GM18502 (cell line): ENCODE measurements at regions not wholly inside any gene's neighbourhood (a gene's known extent, or its start where the extent isn't known, plus 50 kb on each side); places are given as distances from the start of the nearest gene placed in this dataset.
A peak's percentile ranks its signal among the peaks of the same experiment; 100 is the strongest.
"Not testable (repeated sequence)": the region's sequence is repeated elsewhere in the genome, so short reads cannot be mapped to it uniquely, and the experiment has no call there.

Source experiments
- ATAC-seq: cut with Tn5 transposase; IDR thresholded peaks from one replicate; pipeline ENCODE4 v1.9.1; 2021; ENCODE audit warnings: mild to moderate bottlenecking; ENCODE audit not compliant: unreplicated experiment, poor library complexity

DNA sequence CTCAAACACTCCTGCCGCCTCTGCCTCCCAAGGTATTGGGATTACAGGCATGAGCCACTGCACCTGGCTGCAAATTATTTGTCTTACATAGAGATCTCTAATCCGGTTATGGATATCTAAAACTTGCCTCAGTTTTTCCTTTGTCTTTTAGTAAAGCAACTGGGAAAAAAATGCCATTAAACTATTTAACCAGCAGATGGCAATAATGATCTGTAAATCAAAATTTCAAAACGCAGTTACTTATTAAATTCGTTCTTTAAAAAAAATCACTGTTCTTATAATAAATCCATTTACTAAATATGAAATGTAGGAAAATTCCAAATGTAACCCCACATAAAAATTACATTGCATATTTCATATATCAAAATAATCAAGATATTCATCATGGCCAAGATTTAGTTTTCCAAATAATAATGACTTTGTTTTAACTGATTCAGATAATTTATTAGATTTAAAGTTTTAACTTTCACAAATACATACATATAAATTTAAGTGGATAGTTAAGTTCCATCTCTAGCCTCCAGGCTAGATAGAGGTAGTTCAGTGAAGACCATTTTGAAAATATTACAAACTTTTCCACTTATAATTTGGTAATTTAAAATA, 125.8 kb downstream of the KBTBD2 start:
- not testable (repeated sequence) for ATAC-seq

DNA sequence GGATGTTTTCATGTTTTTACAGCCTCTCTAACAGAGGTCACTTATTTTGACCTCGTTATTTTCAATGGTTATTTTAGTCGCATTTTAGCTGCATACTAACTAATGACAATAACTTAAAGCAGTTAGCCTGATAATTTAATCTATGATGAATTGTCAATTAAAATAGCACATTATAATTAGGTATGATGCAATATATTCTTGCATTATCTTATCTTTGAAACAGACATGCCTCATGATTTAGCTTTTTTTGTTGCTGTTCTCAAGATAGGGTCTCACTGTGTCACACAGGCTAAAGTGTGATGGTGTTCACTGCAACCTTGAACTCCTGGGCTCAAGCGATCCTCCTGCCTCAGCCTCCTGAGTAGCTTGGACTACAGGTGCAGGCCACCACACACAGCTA, 126.4 kb downstream of the KBTBD2 start:
- ATAC-seq: no peak

DNA sequence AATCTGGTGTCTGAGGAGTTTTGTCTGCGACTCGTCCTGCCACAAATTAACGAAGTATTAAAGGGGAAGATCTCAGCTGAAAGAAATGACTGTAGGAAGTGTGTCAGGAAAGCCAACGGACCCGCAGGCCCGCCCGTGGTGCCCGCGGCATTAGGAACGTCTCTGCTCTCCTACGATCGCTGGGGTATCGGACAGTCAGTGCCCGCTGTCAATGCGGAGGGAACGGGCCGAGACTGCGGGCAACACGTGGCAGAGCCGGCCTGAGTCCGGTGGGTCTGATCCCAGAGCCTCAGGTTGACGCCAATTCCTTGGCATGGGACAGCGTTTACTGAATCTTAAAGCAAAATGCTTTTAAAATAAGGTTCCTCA, 128.7 kb downstream of the KBTBD2 start:
- no peak for ATAC-seq

DNA sequence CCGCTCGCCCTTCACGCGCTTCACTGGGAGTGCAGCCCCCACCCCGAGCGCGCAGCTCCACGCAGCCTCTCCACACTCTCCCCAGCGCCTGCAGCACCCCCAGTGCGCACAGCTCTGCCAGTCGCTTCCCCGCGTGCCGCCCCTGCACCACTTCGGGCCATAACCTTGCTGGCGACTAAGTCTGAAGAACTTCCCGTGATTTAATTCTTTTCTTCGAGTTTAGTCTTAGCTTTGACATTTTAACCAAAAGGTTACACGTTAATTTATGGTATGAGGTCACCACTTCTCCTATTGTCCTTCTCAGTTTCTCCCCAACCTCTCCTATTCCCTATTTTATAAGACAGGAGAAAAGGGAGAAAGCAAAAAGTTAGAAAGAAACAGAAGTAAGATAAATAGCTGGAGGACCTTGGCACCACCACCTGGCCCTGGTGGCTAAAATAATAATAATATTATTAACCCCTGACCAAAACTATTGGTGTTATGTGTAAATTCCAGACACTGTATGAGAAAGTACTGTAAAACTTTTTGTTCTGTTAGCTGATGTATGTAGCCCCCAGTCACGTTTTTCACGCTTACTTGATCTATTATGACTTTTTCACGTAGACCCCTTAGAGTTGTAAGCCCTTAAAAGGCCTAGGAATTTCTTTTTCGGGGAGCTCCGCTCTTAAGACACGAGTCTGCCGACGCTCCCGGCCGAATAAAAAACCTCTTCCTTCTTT, 129.2 kb downstream of the KBTBD2 start:
- not testable (repeated sequence) for ATAC-seq

DNA sequence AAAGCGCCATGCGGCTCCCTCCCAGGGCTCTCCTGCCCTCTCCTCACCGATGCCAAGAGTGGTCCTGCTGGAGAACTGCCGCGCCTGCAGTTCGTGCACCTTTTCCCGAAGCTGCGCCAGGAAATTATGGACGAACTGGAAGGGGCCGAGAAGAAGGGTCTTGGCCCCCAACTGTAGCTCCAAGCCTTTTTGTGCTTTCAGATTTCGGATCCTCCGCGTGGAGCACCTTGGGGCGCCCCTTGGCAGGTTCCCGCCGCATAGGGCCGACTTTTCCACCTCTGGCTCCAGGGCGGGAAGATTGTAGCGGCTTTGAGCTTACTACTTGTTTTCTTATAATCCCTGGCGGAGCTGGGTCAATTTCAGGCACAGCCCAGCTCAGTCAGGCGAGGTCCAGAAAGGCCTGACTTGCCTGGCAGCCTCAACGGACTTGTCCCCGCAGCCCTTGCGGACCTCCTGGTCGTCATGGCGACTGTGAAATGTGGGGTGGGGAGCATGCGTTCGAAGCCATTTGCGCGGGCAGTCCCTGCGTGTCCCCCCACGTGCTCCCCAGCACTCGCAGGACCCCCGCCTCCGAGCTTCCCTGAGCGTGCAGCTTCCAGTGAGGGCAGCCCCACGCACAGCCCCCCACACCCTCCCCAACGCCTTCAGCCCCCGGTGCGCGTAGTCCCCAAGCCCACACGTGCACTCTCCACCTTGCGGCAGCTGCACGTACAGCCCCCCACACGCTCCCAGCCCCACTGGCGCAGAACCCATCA, 129.9 kb downstream of the KBTBD2 start:
- ATAC-seq: no peak

DNA sequence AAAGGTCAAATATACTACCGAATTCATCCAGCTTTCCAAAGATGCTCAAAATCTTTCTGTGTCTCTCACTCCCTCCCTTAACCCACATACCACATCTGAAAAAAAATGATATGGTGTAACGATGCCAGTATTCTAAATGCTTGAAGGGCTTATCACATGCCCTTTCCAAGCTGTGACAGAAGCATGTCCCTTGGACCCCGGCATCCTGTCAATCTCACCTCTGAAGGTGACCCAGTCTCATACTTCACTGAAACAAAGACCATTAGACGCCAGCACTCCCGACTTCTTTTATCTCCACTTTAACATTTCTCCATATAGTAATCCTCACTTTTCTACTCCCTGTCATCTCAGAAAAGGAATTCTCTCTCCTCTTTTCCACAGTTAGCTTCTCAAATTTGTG, 130.8 kb downstream of the KBTBD2 start:
- ATAC-seq: not testable (repeated sequence)

DNA sequence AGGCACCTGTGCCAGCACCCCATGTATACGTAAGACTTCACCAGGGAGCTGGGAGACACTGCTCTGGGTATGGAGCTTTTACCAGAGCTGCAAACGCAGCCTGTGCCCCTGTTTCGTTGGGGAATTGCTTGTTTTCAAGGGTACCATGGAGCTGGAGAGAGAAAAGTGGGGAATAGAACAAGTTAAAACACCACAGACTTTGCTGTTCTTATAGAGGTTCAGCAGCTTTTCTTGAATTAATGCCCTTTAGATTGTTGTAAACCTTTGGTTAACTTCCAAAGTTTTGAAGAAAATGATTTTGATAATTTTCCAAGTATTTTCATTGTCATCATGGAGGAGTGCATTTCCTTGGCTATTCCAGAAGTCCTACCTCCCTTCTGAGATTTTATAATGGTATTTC, 131.7 kb downstream of the KBTBD2 start:
- not testable (repeated sequence) for ATAC-seq

DNA sequence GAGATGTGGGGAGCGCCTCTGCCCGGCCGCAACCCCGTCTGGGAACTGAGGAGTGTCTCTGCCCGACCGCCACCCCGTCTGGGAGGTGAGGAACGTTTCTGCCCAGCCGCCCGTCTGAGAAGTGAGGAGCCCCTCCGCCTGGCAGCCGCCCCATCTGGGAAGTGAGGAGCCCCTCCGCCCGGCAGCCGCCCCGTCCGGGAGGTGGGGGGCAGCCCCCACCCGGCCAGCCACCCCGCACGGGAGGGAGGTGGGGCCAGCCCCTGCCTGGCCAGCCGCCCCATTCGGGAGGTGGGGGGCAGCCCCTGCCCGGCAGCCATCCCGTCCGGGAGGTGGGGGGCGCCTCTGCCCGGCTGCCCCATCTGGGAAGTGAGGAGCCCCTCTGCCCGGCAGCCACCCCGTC, 137.7 kb downstream of the KBTBD2 start:
- ATAC-seq: not testable (repeated sequence)

DNA sequence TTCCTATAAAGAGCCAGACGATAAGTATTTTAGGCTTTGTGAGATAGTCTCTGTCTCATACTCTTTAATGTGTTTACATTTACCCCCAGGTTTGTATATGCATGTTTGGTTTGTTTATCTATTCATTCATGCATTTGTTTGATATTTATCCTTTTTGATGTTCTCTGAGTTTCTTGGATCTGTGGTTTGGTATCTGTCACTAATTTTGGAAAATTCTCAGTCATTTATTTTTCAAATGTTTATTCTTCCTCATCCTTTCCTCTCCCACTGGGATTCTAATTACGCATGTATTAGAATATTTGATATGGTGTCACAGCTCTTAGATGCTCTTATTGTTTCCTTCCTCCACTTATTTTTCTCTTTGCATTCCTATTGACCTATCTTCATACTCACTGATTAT, 143.2 kb downstream of the KBTBD2 start:
- ATAC-seq: not testable (repeated sequence)

DNA sequence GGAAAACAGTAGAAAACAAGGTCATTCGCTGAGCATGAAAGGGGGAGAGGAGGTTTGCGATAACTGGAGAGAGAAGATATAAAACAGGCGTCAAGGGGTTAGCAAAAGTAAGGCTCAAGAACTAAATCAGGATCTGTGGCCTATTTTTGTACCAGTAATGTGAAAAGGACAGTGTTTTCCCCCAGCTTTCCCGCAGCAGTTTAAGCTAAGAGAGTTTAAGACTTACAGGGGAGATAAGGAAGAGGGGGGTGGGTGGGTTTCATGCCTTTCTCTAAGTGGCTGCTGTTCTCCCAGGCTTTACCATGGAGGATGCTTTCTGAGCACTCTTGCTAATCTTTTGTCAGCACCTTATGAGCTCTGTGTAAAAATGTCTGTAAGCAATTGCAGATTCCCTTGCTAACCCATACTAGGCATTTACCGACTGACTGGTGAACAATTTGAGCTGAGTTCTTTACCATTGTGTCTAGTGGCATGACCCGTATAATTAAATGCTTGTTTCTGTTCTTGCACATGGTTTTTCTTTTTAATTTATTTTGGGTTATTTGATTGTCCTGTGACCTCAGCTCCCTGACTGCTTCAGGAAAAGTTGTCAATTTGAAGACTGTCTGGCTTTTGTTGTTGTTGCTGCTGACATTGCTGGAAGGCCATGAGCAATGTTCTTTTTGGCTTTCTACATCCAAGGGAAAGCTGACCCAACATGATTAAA, 144.0 kb downstream of the KBTBD2 start:
- not testable (repeated sequence) for ATAC-seq

DNA sequence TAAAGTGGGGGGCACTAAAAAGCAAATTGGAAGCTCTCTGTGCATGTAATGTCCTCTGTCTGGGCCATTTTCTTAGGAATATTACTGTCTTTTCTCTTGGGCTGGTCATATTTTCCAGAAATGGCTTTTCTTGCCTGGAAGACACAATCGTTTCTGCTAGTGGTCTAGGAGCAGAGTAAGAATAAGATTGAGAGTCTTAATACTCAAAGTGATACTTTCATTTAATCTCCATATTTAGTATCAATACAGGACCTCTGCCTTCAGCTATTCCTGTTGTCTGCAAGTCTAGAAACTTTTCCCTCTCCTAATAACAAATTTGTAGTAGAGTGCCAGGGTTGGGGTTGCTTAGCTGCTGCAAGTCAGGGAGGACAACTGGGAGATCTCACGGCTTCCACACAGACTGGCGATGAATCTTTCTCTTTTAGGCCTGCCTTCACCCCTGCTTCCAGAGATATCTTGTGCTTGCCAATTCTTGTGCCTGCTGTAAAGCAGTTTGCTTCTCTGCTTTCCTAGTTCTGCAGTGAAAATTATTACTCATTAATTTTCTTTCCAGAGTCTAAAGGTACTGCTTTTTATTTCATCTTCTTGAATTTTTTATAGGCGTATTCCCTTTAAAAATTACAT, 149.6 kb downstream of the KBTBD2 start:
- not testable (repeated sequence) for ATAC-seq

DNA sequence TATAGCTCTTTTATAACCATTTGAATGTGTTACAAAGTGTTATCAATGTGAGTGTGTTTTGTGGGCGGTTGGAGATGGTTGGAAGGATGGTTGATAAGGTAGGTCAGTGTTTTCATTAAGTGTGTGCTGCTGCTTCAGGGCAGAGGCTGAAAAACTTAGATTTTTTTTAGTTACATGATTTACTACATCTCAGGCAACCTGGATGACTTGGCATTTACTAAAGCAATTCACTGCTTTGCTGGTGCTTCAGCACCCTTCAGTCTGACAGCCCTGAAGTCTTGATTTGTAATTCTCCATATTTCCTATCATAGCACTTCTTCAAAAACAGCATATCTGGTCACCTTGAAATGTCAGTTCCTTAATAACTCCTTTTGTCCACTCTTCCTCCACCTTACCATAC, 151.8 kb downstream of the KBTBD2 start:
- not testable (repeated sequence) for ATAC-seq

DNA sequence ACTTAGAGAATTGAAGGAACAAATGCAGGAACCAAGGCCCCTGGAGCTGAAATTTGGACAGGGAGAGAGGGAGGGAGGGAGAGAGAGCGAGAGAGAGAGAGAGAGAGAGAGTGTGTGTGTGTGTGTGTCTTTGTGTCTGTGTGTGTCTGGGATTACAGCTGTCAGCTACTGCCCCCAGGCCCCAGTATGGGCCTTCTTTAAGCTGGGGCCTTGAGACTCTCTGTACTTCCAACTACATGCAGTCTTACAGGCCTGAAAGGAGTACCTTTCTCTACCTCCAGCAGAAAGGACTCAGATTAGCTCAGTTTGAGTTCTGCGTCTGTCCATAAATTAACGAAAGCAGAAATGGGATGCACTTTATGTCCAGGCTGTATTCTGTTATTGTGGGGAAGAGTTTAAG, 153.2 kb downstream of the KBTBD2 start:
- ATAC-seq: not testable (repeated sequence)

DNA sequence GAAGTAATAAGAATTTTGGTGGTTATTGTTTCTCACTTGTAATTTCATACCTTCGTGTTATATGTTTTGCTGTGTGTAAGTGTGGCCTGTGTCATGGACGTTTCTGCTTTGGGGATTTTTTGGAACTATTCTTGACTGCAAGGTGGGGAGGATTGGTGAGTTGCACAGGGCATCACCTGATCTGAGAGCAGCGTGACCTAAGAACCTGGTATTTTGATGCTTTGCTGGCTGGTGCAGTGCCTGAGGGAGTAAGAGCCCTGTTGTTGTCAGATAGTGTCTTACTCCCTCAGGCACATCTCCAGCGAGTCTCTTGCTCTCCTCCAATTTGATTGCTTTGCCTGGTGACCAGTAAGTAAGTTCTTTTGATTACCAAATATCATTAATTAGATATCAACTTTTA, 158.8 kb downstream of the KBTBD2 start:
- ATAC-seq: not testable (repeated sequence)

DNA sequence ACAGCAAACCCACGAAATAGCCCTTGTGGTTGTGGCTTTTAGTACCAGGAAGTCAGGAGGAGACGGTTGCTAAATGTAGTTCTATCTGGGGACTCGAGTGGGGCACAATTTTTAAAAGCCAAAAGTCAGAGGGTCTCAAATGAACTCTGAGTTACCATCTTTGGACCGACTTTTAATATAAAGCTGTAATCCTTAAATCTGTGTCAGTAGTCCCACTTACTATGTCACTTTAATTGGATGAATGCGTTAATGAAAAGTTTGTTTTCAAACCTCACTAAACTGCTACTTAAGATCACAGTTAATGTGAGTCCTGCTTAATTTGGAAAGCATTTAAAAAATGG, 162.3 kb downstream of the KBTBD2 start:
- not testable (repeated sequence) for ATAC-seq

DNA sequence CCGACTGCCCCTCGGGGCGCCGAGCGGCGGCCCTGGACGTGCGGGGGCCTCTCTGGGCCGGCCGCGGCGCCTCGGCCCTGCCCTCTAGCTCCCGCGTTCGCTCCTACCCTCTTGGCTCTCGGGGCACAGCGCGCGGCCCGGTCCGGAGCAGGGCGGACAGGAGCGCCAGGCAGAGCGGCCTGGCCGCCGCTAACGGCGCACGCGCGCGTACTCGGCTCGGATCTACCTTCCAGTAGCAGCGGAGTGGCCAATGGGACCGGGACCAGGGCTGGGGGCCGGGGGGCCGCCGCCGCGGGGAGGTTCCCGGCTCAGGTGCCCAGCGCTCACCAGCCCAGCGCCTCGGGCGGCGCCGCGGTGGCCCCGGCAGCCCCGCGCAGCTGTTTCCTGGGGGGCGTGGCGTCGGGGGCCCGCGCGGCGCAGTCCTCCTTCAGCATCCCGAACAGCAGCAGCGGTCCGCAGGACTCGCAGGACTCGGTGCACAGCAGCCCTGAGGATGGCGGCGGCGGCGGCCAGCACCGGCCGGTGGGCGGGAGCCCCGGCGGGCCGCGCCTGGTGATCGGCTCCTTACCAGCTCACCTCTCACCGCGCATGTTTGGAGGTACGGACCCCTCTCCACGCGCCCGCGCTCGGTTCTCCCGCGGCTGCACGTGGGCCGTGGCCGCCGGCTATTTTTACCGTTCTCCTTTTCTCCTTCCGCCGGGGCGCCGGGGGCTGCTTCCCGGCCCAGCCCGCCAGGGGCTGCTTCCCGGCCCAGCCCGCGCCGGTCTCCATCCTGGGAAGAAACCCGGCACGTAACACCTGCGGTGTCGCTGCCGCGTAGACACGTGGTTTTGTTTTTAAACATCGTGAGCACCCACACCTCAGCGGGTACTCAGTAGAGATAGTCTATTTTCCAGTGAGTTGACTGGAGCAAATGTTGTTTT, 162.9 kb downstream of the KBTBD2 start:
- ATAC-seq: peak; percentile 79

DNA sequence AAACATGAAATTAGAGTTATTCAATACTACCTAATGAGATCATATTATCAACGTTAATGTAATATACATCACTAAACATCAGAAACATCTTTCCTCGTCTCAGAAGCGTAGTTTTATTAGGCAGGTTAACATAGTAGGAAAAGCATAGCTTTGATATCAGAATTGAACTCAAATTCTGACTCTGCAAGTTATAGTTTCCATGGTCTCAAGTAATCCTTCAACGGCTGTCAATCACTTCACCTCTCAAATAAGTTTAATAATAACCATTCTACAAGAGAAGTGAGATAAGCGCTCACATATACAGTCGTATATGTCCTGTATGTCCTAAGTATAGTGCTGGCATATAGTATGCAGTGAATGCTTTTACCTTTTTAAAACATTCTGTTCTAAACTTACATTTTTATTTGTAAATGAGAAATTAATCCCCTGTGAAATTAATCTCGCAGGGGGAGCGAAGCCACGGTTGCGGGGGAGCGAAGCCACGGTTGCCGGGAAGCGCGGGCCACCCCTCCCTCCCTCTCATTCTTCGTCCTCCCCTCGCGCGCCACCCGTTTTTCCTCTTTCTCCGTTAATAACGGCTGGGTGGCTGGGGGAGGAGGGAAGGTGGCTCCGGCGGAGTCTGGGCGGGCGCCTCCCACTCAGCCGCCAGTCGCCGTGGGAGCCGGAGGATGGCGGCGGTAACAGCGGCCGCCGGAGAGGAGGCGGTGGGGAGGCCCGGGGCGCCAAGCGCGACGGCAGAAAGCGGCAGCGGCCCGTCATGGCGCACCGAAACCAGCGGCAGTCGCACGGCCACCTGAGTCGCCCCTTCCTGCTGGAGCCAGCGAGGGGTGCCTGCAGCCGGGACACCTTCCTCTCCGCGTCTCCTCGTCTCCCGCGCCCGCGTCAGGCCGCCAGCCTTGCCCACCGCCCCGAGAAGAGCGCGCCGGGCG, 163.8 kb downstream of the KBTBD2 start:
- ATAC-seq: peak; percentile 54

DNA sequence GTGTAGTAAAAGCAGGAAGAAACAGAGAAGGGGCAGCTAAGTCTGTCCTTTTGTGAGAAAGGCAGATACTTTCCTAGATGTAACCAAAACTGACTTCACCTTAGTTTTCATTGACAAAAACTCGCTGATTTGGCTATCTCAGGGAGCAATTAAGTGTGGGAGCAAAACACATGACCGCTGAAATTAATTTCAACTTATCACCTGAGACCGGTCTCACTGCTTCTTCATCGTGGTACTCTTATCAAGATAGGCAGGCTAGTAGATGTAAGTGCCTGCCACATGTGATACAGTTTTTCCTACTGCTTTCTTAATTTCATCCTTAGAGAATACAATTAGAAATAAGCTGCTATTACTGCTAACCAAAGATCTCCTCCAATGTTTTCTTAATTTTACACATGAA, 168.7 kb downstream of the KBTBD2 start:
- not testable (repeated sequence) for ATAC-seq
